T-cell (primary cell): ENCODE measurements at regions not wholly inside any gene's neighbourhood (a gene's known extent, or its start where the extent isn't known, plus 50 kb on each side); places are given as distances from the start of the nearest gene placed in this dataset.
A peak's percentile ranks its signal among the peaks of the same experiment; 100 is the strongest.
"Not testable (repeated sequence)": the region's sequence is repeated elsewhere in the genome, so short reads cannot be mapped to it uniquely, and the experiment has no call there.

Source experiments
- ATAC-seq, 4 experiments: fragments of 200-7000 bp in 3 of 4; fragments of 150-1000 bp in 1 of 4; cut with Tn5 transposase; replicated peaks in 1 of 4; 1 replicate in 3 of 4; 2 replicates in 1 of 4; pipeline ENCODE4 v1.10.0; 2021; ENCODE audit warnings: moderate library complexity in 3 of 4, mild to moderate bottlenecking in 2 of 4, moderate number of reproducible peaks in 1 of 4
- CTCF ChIA-PET, 2 donors: fragments of 300-600 bp; sonication (Branson Sonifier 250); formaldehyde crosslinking; loops; one replicate each; lab custom pipeline; 2022; ENCODE audit warnings: antibody characterized with exemption in 2 of 2; lab: Charles Lee
- POLR2A ChIA-PET, 2 donors: fragments of 300-600 bp; sonication (Branson Sonifier 250); formaldehyde crosslinking; loops; one replicate each; lab custom pipeline; 2022; ENCODE audit warnings: antibody characterized with exemption in 2 of 2; lab: Charles Lee
- DNase-seq, 35 experiments: peaks; one replicate each; pipeline versions ENCODE4 v3.0.0 to v3.0.0-alpha.2; 2013 to 2023
- H3K27ac ChIP-seq: one replicate; pipeline ENCODE4 v1.5.1; 2013; ENCODE audit warnings: low read length
- H3K27me3 ChIP-seq, 2 experiments: replicated peaks in 1 of 2; 1 replicate in 1 of 2; 2 replicates in 1 of 2; pipeline versions ENCODE4 v1.6.1 to v1.7.0; 2013; ENCODE audit warnings: low read length in 1 of 2, mixed read lengths in 1 of 2; ENCODE audit not compliant: control insufficient read depth in 2 of 2, insufficient read depth in 2 of 2; ENCODE audit errors: extremely low read depth in 1 of 2
- H3K36me3 ChIP-seq, 2 donors: 1 replicate in 1 of 2; 2 replicates in 1 of 2; pipeline versions ENCODE4 v1.6.1 to v1.7.0; 2013; ENCODE audit warnings: low read length in 1 of 2; ENCODE audit not compliant: control insufficient read depth in 2 of 2, insufficient read depth in 1 of 2; ENCODE audit errors: extremely low read depth in 1 of 2
- H3K4me1 ChIP-seq, 2 experiments: 1 replicate in 1 of 2; 2 replicates in 1 of 2; pipeline versions ENCODE4 v1.6.1 to v1.7.0; 2013; ENCODE audit warnings: low read length in 2 of 2, mixed read lengths in 1 of 2; ENCODE audit not compliant: insufficient read depth in 2 of 2, control insufficient read depth in 1 of 2; ENCODE audit errors: extremely low read depth in 1 of 2
- H3K4me3 ChIP-seq, 2 donors: 1 replicate in 1 of 2; 2 replicates in 1 of 2; pipeline versions ENCODE4 v1.5.1 to v1.7.0; 2013; ENCODE audit warnings: mild to moderate bottlenecking in 2 of 2, low read length in 1 of 2, moderate library complexity in 1 of 2; ENCODE audit not compliant: control insufficient read depth in 1 of 2; ENCODE audit errors: extremely low read depth in 1 of 2
- H3K9me3 ChIP-seq: 2 replicates; pipeline ENCODE4 v1.7.0; 2013
- H3K27ac Mint-ChIP-seq, 2 donors: one replicate each; pipeline ENCODE4 v1.8.0; 2020 to 2021; ENCODE audit warnings: mild to moderate bottlenecking in 2 of 2, mixed read lengths in 2 of 2
- H3K27me3 Mint-ChIP-seq, 2 donors: one replicate each; pipeline ENCODE4 v1.8.0; 2021 to 2022; ENCODE audit warnings: mixed read lengths in 2 of 2
- H3K36me3 Mint-ChIP-seq: one replicate; pipeline ENCODE4 v1.8.0; 2021; ENCODE audit warnings: mixed read lengths
- H3K4me1 Mint-ChIP-seq, 3 donors: one replicate each; pipeline ENCODE4 v1.8.0; 2020 to 2022; ENCODE audit warnings: mixed read lengths in 3 of 3, mild to moderate bottlenecking in 1 of 3
- H3K4me3 Mint-ChIP-seq, 3 donors: one replicate each; pipeline ENCODE4 v1.8.0; 2020 to 2022; ENCODE audit warnings: mild to moderate bottlenecking in 3 of 3, mixed read lengths in 3 of 3, moderate library complexity in 3 of 3
- H3K9me3 Mint-ChIP-seq, 3 donors: one replicate each; pipeline ENCODE4 v1.8.0; 2020 to 2022; ENCODE audit warnings: mixed read lengths in 3 of 3
- WGBS: methylation state at CpG from one replicate; pipeline ENCODE4 v1.1.5; 2013; ENCODE audit warnings: missing lambda C conversion rate; ENCODE audit not compliant: insufficient coverage; 5-methylcytosine and 5-hydroxymethylcytosine counted together

DNA sequence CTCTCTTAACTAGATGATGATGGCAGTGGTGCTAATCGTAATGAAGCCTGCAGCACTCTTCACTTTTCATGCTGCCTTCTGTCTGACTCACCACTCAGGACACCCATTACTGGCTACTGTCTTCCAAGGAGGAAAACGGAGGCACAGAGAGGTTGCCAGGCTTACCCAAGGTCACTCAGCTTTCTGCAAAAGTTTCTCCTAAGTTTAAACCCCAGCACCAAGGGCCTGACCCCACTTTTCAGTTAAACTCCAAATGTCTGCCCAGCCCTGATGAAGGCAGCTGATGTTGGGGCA lies 78.1 kb upstream of the RUNX3 start:
- Mint-ChIP-seq H3K9me3 (no peaks in the 10 kb centered on the region), H3K27me3 (no peaks in the 10 kb centered on the region), H3K27ac (peak overlapping the region in 1 of 2 donors; percentile 17), H3K4me1 (peaks cover 62 to 70% (median 70%) of the 10 kb centered on the region in 3 donors), H3K4me3 (peak overlapping the region in 1 of 3 donors; percentile 14), H3K36me3 (no peaks in the 10 kb centered on the region)
- ChIA-PET POLR2A (interaction anchor here in 1 of 2 donors (0.8 kb wide), 1 partner anchor 21 kb away, joined by 3 read pairs; no protein-coding TSS in a partner anchor), CTCF (interaction anchor here in 1 of 2 donors (0.5 kb wide), 1 partner anchor 55 kb away, joined by 6 read pairs; no protein-coding TSS in a partner anchor)
- Histone ChIP-seq H3K36me3 (no peaks in the 10 kb centered on the region), H3K4me3 (no peak overlapping the region), H3K4me1 (peaks cover 8 to 63% of the 10 kb centered on the region in 2 experiments), H3K27me3 (no peaks in the 10 kb centered on the region), H3K27ac (no peak overlapping the region), H3K9me3 (no peaks in the 10 kb centered on the region)
- 88% methylated on average over 1 of the region's 2 CpGs for WGBS
- ATAC-seq (no peak), DNase-seq (no peak)

DNA sequence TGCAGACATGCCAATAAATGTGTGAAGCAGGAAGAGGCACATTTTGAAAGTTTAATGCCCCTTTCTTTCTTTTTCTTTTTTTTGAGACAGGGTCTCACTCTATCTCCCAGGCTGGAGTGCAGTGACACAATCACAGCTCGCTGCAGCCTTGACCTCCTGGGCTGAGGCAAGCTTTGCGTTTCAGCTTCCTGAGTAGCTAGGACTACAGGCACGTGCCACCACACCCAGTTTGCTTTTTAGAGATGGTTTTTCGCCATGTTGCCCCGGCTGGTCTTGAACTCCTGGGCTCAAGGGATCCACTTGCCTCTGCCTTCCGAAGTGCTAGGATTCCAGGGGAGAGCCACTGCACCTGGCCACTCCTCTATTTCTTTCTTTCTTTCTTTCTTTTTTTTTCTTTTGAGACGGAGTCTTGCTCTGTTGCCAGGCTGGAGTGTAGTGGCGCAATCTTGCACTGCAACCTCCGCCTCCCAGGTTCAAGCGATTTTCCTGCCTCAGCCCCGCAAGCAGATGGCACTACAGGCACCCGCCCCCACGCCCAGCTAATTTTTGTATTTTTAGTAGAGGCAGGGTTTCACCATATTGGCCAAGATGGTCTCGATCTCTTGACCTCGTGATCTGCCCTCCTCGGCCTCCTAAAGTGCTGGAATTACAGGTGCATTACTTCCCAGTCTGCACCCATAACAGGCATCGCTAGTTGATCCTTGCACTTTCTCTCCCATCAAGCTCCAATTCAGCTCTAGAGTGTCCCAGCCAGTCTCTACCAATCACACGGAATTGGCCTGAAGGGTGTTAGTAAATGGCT lies 77.5 kb upstream of the RUNX3 start:
- H3K9me3 ChIP-seq, H3K4me3 ChIP-seq, H3K9me3 Mint-ChIP-seq, H3K36me3 Mint-ChIP-seq, H3K27ac ChIP-seq, DNase-seq, H3K36me3 ChIP-seq, H3K27me3 ChIP-seq, H3K27me3 Mint-ChIP-seq: not testable (repeated sequence)
- ChIA-PET CTCF (interaction anchor here in 1 of 2 donors (0.5 kb wide), 1 partner anchor 55 kb away, joined by 6 read pairs; no protein-coding TSS in a partner anchor), POLR2A (interaction anchor here in 1 of 2 donors (0.8 kb wide), 1 partner anchor 22 kb away, joined by 3 read pairs; no protein-coding TSS in a partner anchor)
- 46% methylated on average over 6 of the region's 18 CpGs for WGBS
- H3K4me1 ChIP-seq, result peaks cover 8 to 57% of the 10 kb centered on the region in 2 experiments
- peak overlapping the region in 1 of 2 donors; percentile 17 for H3K27ac Mint-ChIP-seq
- peak overlapping the region in 1 of 3 donors; percentile 14 for H3K4me3 Mint-ChIP-seq
- ATAC-seq, result peak in 3 of 4 experiments; percentile 40 to 56 (median 42)
- H3K4me1 Mint-ChIP-seq, result peaks cover 62 to 67% (median 67%) of the 10 kb centered on the region in 3 donors

DNA sequence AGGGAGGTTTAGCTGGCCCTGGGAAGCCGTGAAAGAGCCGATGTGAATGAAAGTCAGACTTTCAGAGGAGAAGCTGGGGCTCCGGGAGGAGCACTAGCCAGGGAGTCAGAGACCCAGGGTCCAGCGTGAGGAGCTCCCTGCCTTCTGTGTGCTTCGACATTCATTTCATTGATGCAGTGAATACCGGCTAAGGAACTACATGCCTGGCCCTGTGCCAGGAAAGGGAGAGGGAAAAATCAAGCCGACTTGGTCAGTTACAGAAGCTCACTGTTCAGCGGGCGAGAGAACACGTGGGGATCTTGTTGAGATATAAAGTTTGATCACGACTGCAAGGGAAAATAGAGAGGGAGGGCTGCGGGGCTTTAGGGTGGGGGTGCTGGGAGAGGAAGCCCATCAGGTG lies 76.7 kb upstream of the RUNX3 start:
- DNase-seq (no peak), ATAC-seq (no peak)
- CTCF ChIA-PET, result no interaction called here
- H3K9me3 ChIP-seq, result no peaks in the 10 kb centered on the region
- no peak overlapping the region for H3K27ac ChIP-seq
- WGBS, result 91% methylated on average over 12 of the region's 12 CpGs
- no peak overlapping the region for H3K4me3 ChIP-seq
- Mint-ChIP-seq H3K27me3 (no peaks in the 10 kb centered on the region), H3K4me3 (peak overlapping the region in 1 of 3 donors; percentile 14), H3K27ac (peak overlapping the region; percentile 17 to 30), H3K36me3 (no peaks in the 10 kb centered on the region), H3K9me3 (no peaks in the 10 kb centered on the region), H3K4me1 (peaks cover 56 to 61% (median 59%) of the 10 kb centered on the region in 3 donors)
- H3K27me3 ChIP-seq, result no peaks in the 10 kb centered on the region
- H3K4me1 ChIP-seq, result peaks cover 8 to 49% of the 10 kb centered on the region in 2 experiments
- H3K36me3 ChIP-seq, result no peaks in the 10 kb centered on the region
- POLR2A ChIA-PET, result no interaction called here

DNA sequence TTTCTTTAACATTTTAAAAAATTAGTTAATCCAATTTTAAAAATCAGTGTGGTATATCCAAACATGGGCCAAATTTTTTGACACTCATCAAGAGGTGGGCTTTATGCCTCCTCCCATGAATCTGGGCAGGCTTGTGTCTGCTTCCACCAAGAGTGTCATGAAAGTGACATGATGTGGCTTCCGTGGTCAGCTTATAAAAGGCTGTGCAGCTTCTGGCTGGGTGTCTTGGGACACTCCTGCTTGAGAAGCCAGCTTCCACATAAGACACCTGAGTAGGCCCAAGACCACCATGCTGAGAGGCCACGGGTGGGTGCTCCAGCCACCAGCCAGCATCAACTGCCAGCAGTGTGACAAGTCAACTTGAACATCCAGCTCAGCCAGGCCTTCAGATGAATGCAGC lies 74.3 kb upstream of the RUNX3 start:
- Histone ChIP-seq H3K4me1 (peaks cover 6 to 55% of the 10 kb centered on the region in 2 experiments), H3K9me3 (no peaks in the 10 kb centered on the region), H3K27me3 (no peaks in the 10 kb centered on the region), H3K4me3 (no peak overlapping the region), H3K36me3 (no peaks in the 10 kb centered on the region), H3K27ac (no peak overlapping the region)
- no peak for ATAC-seq
- Mint-ChIP-seq H3K36me3 (no peaks in the 10 kb centered on the region), H3K27ac (no peak overlapping the region), H3K4me3 (no peak overlapping the region), H3K9me3 (no peaks in the 10 kb centered on the region), H3K27me3 (no peaks in the 10 kb centered on the region), H3K4me1 (peaks cover 55 to 70% (median 63%) of the 10 kb centered on the region in 3 donors)
- POLR2A ChIA-PET, result no interaction called here
- 75% methylated on average over 2 of the region's 2 CpGs for WGBS
- no peak for DNase-seq
- CTCF ChIA-PET, result interaction anchor here in 1 of 2 donors (0.9 to 1.0 kb wide), 2 partner anchors 10 to 18 kb away, joined by 3 to 6 read pairs; no protein-coding TSS in a partner anchor

DNA sequence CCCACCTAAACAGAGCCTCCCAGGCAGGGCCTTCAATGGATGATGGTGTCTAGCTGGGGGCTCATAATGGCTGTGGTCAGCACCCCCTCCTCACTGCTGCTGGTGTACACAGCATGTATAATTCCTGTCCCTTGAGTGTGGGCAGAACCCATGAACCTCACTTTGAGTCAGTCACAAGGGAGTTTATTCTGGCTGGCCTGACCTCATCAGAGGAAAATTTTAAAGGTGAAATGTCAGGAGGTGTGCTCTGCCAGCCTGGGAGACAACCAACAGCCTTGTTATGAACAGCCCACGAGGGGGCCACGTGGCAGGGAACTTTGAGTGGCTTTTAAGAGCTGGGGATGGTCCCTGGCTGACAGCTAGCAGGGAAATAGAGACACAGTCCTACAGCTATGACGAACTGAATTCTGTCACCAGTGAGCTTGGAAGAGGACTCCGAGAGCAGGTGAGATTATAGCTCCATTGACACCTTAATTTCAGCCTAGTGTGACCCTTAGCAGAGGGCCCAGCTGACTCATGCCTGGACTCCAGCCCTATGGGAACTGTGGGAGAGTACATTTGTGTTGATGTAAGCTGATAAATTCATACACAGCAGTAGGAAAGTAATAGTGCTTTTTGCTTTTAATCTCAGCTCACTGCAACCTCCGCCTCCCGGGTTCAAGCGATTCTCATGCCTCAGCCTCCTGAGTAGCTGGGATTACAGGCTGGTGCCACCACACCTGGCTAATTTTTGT lies 73.5 kb upstream of the RUNX3 start:
- ChIA-PET CTCF (interaction anchor here in 1 of 2 donors (0.9 to 1.0 kb wide), 2 partner anchors 9 to 19 kb away, joined by 3 to 6 read pairs; no protein-coding TSS in a partner anchor), POLR2A (no interaction called here)
- Mint-ChIP-seq H3K4me3 (no peak overlapping the region), H3K27me3 (no peaks in the 10 kb centered on the region), H3K4me1 (peaks cover 60 to 73% (median 68%) of the 10 kb centered on the region in 3 donors), H3K9me3 (no peaks in the 10 kb centered on the region), H3K27ac (peak overlapping the region; percentile 60 to 65), H3K36me3 (no peaks in the 10 kb centered on the region)
- Histone ChIP-seq H3K4me3 (no peak overlapping the region), H3K4me1 (peaks cover 9 to 55% of the 10 kb centered on the region in 2 experiments), H3K27me3 (no peaks in the 10 kb centered on the region), H3K36me3 (no peaks in the 10 kb centered on the region), H3K9me3 (no peaks in the 10 kb centered on the region), H3K27ac (no peak overlapping the region)
- ATAC-seq, result no peak
- no peak for DNase-seq
- 78% methylated on average over 4 of the region's 7 CpGs for WGBS

DNA sequence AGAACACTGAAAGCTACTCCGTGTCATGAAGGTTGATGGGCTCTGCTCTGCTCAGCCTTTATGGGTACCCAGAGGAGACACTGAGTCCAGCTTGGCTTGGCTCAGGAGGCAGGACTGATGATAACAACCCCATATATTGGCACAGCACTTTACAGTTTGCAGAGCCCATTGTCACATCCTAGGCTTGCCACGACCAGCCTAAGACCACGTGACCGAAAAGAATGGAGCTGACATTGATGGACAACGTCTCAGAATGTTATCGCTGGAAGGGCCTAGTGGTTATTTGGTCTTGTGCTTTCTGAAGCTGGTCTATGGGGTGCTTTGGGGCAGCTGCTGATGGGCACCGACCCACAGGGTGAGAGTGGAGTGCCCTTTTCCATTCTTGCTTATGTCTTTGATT lies 72.9 kb upstream of the RUNX3 start:
- Mint-ChIP-seq H3K9me3 (no peaks in the 10 kb centered on the region), H3K4me3 (no peak overlapping the region), H3K4me1 (peaks cover 61 to 71% (median 65%) of the 10 kb centered on the region in 3 donors), H3K36me3 (no peaks in the 10 kb centered on the region), H3K27me3 (no peaks in the 10 kb centered on the region), H3K27ac (peak overlapping the region in 1 of 2 donors; percentile 60)
- Histone ChIP-seq H3K27me3 (no peaks in the 10 kb centered on the region), H3K27ac (no peak overlapping the region), H3K4me3 (no peak overlapping the region), H3K36me3 (no peaks in the 10 kb centered on the region), H3K9me3 (no peaks in the 10 kb centered on the region), H3K4me1 (peaks cover 9 to 55% of the 10 kb centered on the region in 2 experiments)
- ChIA-PET POLR2A (no interaction called here), CTCF (no interaction called here)
- ATAC-seq (no peak), DNase-seq (no peak)
- 90% methylated on average over 2 of the region's 7 CpGs for WGBS
